Fibroblast of mammary gland (primary cell): ENCODE measurements at regions not wholly inside any gene's neighbourhood (a gene's known extent, or its start where the extent isn't known, plus 50 kb on each side); places are given as distances from the start of the nearest gene placed in this dataset.

Experiments used
- DNase-seq: peaks from one replicate; pipeline ENCODE4 v3.0.0-alpha.2; 2010; ENCODE audit warnings: low read depth
- H3K4me3 ChIP-seq: 2 replicates; pipeline ENCODE4 v1.5.1; 2011; ENCODE audit warnings: low read depth, mild to moderate bottlenecking, low read length, moderate library complexity; ENCODE audit not compliant: control insufficient read depth
- CTCF ChIP-seq: conservative IDR thresholded peaks from 2 replicates; pipeline ENCODE4 v1.5.1; 2011; ENCODE audit warnings: low read depth, low read length, inconsistent platforms; ENCODE audit not compliant: control insufficient read depth, insufficient read depth

GRCh38 chr12:94862421-94862820 lies 141.1 kb downstream of the NDUFA12 start:
- TF ChIP-seq CTCF, result no peak
- H3K4me3 ChIP-seq, result no peak overlapping the region

GRCh38 chr12:94856324-94856723 lies 147.2 kb downstream of the NDUFA12 start:
- DNase-seq, result no peak

More at GRCh38 chr12:94862421-94862820, 141.1 kb downstream of the NDUFA12 start:
- DNase-seq, result no peak

GRCh38 chr12:94855853-94856252 lies 147.6 kb downstream of the NDUFA12 start:
- DNase-seq, result no peak
- H3K4me3 ChIP-seq, result no peak overlapping the region
- TF ChIP-seq CTCF, result no peak

More at GRCh38 chr12:94856324-94856723, 147.2 kb downstream of the NDUFA12 start:
- TF ChIP-seq CTCF, result no peak
- no peak overlapping the region for H3K4me3 ChIP-seq

GRCh38 chr12:94851396-94852028 lies 152.0 kb downstream of the NDUFA12 start:
- TF ChIP-seq CTCF, result no peak
- no peak for DNase-seq
- no peak overlapping the region for H3K4me3 ChIP-seq

GRCh38 chr12:94849411-94849976 lies 154.0 kb downstream of the NDUFA12 start:
- DNase-seq, result no peak
- no peak overlapping the region for H3K4me3 ChIP-seq
- no peak for TF ChIP-seq CTCF

GRCh38 chr12:94848966-94849365 lies 154.5 kb downstream of the NDUFA12 start:
- no peak for DNase-seq
- H3K4me3 ChIP-seq, result no peak overlapping the region
- TF ChIP-seq CTCF, result no peak
